ENCODE measurements at regions not wholly inside any gene's neighbourhood (a gene's known extent, or its start where the extent isn't known, plus 50 kb on each side); places are given as distances from the start of the nearest gene placed in this dataset.

- H3K9me3 ChIP-seq (replicated peaks; ENCODE audit: control insufficient read depth, insufficient read depth, low read depth, low read length): no peaks in the 10 kb centered on the region
- H3K36me3 ChIP-seq (ENCODE audit: control insufficient read depth, insufficient read depth, low read length): no peaks in the 10 kb centered on the region
- intact Hi-C loops (cut with micrococcal nuclease): no loop called here
- no peak overlapping the region for H3K4me2 ChIP-seq (ENCODE audit: insufficient read depth, low read length)
- BruUV-seq (replicated peaks): no TSS peak
- H3K9ac ChIP-seq (ENCODE audit: insufficient read depth in 1 of 2, low read depth in 2 of 2, low read length in 2 of 2): no peak overlapping the region
- H3K4me1 ChIP-seq (replicated peaks in 1 of 2; ENCODE audit: control insufficient read depth in 2 of 2, insufficient read depth in 2 of 2, low read length in 2 of 2): no peaks in the 10 kb centered on the region
- no peaks in the 10 kb centered on the region for H3K9me1 ChIP-seq (ENCODE audit: control insufficient read depth, insufficient read depth, low read length)
- 4% methylated on average over 1 of the region's 1 CpG for WGBS (ENCODE audit: insufficient coverage, low coverage, missing lambda C conversion rate)
- CTCF ChIA-PET (ENCODE audit: low intra/inter-chr PET ratio): no interaction called here
- FAIRE-seq: no peak
- no peak overlapping the region for H3K27ac ChIP-seq (ENCODE audit: extremely low read depth, low read depth, low read length)
- H3K4me3 ChIP-seq: no peak overlapping the region
- TF ChIP-seq E2F8 (IDR thresholded peaks at IDR 0.05; ENCODE audit: low read depth, partially characterized antibody) (no peak), CXXC5 (CRISPR knock-in tag; IDR thresholded peaks at IDR 0.05) (no peak), GTF2E2 (tag; IDR thresholded peaks at IDR 0.05) (no peak), FOSL1 (tag; conservative IDR thresholded peaks at IDR 0.05) (no peak), RFX5 (IDR thresholded peaks at IDR 0.05; ENCODE audit: low read depth, low read length) (no peak)
- no peak overlapping the region for H2AFZ ChIP-seq (ENCODE audit: low read depth, low read length)
- in situ Hi-C loops (cut with MboI): no loop called here
- POLR2A ChIA-PET: no interaction called here
- ATAC-seq: no peak
- no peaks in the 10 kb centered on the region for H4K20me1 ChIP-seq (replicated peaks; ENCODE audit: control insufficient read depth, insufficient read depth, low read length)
- no peaks in the 10 kb centered on the region for H3K27me3 ChIP-seq (ENCODE audit: control insufficient read depth in 2 of 2, insufficient read depth in 2 of 2, low read length in 2 of 2)
- no peaks in the 10 kb centered on the region for H3K79me2 ChIP-seq (ENCODE audit: control insufficient read depth, insufficient read depth, low read length)
- no peak for DNase-seq (ENCODE audit: extremely low read depth in 1 of 4, low spot score in 3 of 4)
Observed at GRCh38 chr3:28053759-28054158, 187.7 kb upstream of the CMC1 start.

Data from K562 (cell line).